ENCODE measurements at regions not wholly inside any gene's neighbourhood (a gene's known extent, or its start where the extent isn't known, plus 50 kb on each side); places are given as distances from the start of the nearest gene placed in this dataset.

DNA sequence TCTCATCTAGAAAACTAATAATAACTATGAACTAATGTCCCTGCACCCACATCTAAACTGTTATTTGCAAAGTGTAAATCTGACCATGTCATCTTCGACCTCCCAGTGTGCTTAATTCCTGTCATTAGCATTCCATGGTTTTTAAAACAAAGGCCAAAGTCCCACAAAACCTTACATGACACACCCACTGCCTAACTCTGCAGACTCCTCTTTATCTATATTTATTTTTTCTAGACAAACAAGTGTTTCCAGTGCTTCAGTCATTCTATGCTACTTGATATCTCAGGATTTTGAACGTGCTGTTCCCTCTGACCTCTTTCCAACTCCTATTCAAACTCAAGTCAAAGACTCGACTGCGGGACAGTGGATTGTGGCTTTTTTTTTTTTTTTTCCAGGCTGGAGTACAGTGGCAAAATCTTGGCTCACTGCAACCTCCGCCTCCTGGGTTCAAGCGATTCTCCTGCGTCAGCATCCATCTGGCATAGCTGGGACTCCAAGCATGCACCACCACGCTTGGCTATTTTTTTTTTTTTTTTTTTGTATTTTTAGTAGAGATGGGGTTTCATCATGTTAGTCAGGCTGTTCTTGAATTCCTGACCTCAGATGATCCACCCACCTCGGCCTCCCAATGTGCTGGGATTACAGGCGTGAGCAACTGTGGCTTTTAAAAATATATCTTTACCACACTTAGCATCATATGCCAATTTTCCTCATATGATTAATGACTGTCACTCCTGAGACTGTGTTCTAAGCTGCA is 1511.0 kb downstream of the ARAP2 start:
- 19% methylated on average over 10 of the region's 10 CpGs for WGBS (ENCODE audit: insufficient coverage, low coverage, low lambda C conversion rate, missing lambda C conversion rate)
- Histone ChIP-seq H3K27me3 (no peaks in the 10 kb centered on the region), H3K27ac (no peak overlapping the region), H3K9me3 (no peaks in the 10 kb centered on the region), H3K36me3 (no peaks in the 10 kb centered on the region), H3K4me3 (no peak overlapping the region), H3K4me1 (peaks cover 0 to 11% (median 4%) of the 10 kb centered on the region in 4 donors)
- intact Hi-C loops (cut with DNase I), result no loop called here
- peak in 1 of 3 donors; percentile 33 for DNase-seq
- TF ChIP-seq, protein P1, sequence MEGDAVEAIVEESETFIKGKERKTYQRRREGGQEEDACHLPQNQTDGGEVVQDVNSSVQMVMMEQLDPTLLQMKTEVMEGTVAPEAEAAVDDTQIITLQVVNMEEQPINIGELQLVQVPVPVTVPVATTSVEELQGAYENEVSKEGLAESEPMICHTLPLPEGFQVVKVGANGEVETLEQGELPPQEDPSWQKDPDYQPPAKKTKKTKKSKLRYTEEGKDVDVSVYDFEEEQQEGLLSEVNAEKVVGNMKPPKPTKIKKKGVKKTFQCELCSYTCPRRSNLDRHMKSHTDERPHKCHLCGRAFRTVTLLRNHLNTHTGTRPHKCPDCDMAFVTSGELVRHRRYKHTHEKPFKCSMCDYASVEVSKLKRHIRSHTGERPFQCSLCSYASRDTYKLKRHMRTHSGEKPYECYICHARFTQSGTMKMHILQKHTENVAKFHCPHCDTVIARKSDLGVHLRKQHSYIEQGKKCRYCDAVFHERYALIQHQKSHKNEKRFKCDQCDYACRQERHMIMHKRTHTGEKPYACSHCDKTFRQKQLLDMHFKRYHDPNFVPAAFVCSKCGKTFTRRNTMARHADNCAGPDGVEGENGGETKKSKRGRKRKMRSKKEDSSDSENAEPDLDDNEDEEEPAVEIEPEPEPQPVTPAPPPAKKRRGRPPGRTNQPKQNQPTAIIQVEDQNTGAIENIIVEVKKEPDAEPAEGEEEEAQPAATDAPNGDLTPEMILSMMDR (IDR thresholded peaks at IDR 0.05), result no peak
- no peak for TF ChIP-seq POLR2A (IDR thresholded peaks at IDR 0.05)
- peak; percentile 50 to 92 (median 71) for ATAC-seq

DNA sequence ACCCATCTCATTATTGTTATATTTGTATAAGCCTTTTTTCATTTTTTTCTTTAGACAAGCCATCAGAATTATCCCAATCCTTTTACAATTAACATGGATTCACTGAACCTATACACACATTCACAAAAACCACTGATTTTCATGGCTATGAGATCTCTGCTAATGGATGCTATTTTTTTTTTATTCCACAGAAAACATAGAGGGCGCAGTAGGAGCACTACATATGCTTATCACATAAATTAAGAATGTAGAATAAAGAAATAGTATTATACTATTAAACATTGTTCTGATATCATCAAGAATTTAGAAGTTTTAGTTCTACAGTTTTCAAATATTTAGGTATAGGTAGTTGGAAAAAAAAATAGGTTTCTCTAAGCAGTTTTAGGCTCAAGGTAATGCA is 1477.4 kb downstream of the ARAP2 start:
- Histone ChIP-seq H3K4me3 (no peak overlapping the region), H3K36me3 (no peaks in the 10 kb centered on the region), H3K9me3 (no peaks in the 10 kb centered on the region), H3K4me1 (no peaks in the 10 kb centered on the region), H3K27ac (no peak overlapping the region), H3K27me3 (no peaks in the 10 kb centered on the region)
- intact Hi-C loops (cut with DNase I), result no loop called here
- DNase-seq (no peak), ATAC-seq (no peak)
- no peak for TF ChIP-seq POLR2A (IDR thresholded peaks at IDR 0.05)
- TF ChIP-seq, protein P1 (IDR thresholded peaks at IDR 0.05), result no peak
- WGBS (ENCODE audit: insufficient coverage, low coverage, low lambda C conversion rate, missing lambda C conversion rate), result 53% methylated on average over 1 of the region's 1 CpG

DNA sequence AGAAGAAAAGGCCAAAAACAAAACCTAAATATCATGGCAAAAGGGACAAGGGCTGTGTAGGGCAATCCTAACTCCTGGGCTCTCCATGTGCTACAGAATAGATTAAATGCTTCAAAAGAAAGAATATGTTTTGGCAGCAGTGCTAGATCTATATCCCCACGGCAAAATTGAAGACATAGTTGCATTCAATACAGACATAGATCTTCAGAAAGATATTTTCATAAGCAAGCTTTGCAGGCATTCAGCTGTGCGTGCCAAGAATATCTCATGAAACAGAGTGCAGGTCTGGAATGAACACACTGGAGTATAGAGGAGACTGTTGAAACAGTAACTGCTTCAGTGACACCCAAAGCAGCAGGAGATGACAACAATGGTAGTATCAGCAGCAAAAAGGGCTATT is 1476.9 kb downstream of the ARAP2 start:
- no peak for TF ChIP-seq POLR2A (IDR thresholded peaks at IDR 0.05)
- TF ChIP-seq, protein P1 (IDR thresholded peaks at IDR 0.05), result no peak
- Histone ChIP-seq H3K4me3 (no peak overlapping the region), H3K4me1 (no peaks in the 10 kb centered on the region), H3K36me3 (no peaks in the 10 kb centered on the region), H3K27ac (no peak overlapping the region), H3K9me3 (no peaks in the 10 kb centered on the region), H3K27me3 (peaks cover 0 to 1% of the 10 kb centered on the region in 2 donors)
- no peak for DNase-seq
- WGBS (ENCODE audit: insufficient coverage, low coverage, low lambda C conversion rate, missing lambda C conversion rate), result 60% methylated on average over 2 of the region's 2 CpGs
- intact Hi-C loops (cut with DNase I), result no loop called here
- ATAC-seq, result no peak

DNA sequence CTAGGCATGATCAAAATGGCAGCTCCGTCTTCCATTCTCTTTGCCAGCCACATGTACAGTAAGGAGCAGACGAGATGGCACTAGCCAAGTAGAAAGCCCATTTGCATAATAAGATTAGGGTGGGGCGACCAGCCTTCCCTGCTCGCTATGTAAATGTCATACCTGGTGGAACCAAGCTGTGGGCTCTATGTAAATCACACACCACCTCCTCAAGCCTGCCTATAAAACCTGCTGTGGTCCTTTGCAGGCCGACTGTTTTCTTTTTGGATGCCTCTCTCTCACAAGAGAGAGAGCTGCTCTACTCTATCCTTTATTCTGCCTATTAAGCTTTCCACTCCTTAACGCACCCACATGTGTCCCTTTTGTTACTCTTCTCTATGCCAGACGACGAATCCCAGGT is 1472.7 kb downstream of the ARAP2 start:
- Histone ChIP-seq H3K4me3 (no peak overlapping the region), H3K27ac (no peak overlapping the region), H3K27me3 (peaks cover 0 to 7% of the 10 kb centered on the region in 2 donors), H3K36me3 (no peaks in the 10 kb centered on the region), H3K9me3 (no peaks in the 10 kb centered on the region), H3K4me1 (no peaks in the 10 kb centered on the region)
- intact Hi-C loops (cut with DNase I), result no loop called here
- DNase-seq (no peak), ATAC-seq (no peak)
- 55% methylated on average over 7 of the region's 8 CpGs for WGBS (ENCODE audit: insufficient coverage, low coverage, low lambda C conversion rate, missing lambda C conversion rate)
- no peak for TF ChIP-seq POLR2A (IDR thresholded peaks at IDR 0.05)
- TF ChIP-seq, protein P1 (IDR thresholded peaks at IDR 0.05), result no peak

All from right lobe of liver (tissue), 6 donors.